HepG2 (cell line): ENCODE measurements at regions not wholly inside any gene's neighbourhood (a gene's known extent, or its start where the extent isn't known, plus 50 kb on each side); places are given as distances from the start of the nearest gene placed in this dataset.

Source experiments
- ATAC-seq: fragments of 200-7000 bp; cut with Tn5 transposase; 3 replicates; pipeline ENCODE4 v1.9.1; 2020; ENCODE audit warnings: mild to moderate bottlenecking, moderate library complexity
- BruUV-seq: library from RNA; stranded (reverse); fragments of 400-500 nt; replicated peaks from 2 replicates; lab custom pipeline; 2021; lab: Mats Ljungman, UMichigan
- CTCF ChIA-PET: fragments of 300-600 bp; formaldehyde crosslinking; extraction: SDS; loops from one replicate; lab custom pipeline; 2021; ENCODE audit warnings: low total read pairs, inconsistent platforms, low intra/inter-chr PET ratio; lab: Yijun Ruan, JAX
- POLR2A ChIA-PET: fragments of 350-600 bp; sonication (Branson Sonifier 250); formaldehyde crosslinking; loops from one replicate; lab custom pipeline; 2020; ENCODE audit warnings: antibody characterized with exemption, inconsistent platforms; lab: Yijun Ruan, JAX
- DNase-seq: peaks from one replicate; pipeline ENCODE4 v3.0.0-alpha.2; 2015; ENCODE audit warnings: low spot score
- FAIRE-seq: peaks from 3 replicates; lab custom pipeline; 2011; peaks lifted over from hg19 to GRCh38; lab: Jason Lieb, UNC
- H2AFZ ChIP-seq: one replicate; pipeline ENCODE4 v1.6.1; 2011; ENCODE audit warnings: low read length, inconsistent platforms
- H3K27ac ChIP-seq: fragments of 300-600 bp; 3 replicates; pipeline ENCODE4 v1.8.0; 2011; ENCODE audit warnings: mixed run types, mild to moderate bottlenecking, mixed read lengths, low read length, inconsistent platforms; ENCODE audit not compliant: insufficient read depth; ENCODE audit errors: extremely low read length
- H3K27me3 ChIP-seq, 2 experiments: fragments of 200-600 bp in 1 of 2; 2 replicates in 1 of 2; 3 replicates in 1 of 2; pipeline versions ENCODE4 v1.6.0 to v1.8.0; 2011; ENCODE audit warnings: low read length in 2 of 2, mild to moderate bottlenecking in 2 of 2, moderate library complexity in 2 of 2, inconsistent platforms in 1 of 2; ENCODE audit not compliant: insufficient read depth in 2 of 2, control insufficient read depth in 1 of 2
- H3K36me3 ChIP-seq, 2 experiments: fragments of 200-600 bp in 1 of 2; replicated peaks in 1 of 2; 2 replicates in 1 of 2; 3 replicates in 1 of 2; pipeline versions ENCODE4 v1.5.1 to v1.8.0; 2011; ENCODE audit warnings: low read length in 2 of 2, inconsistent platforms in 1 of 2; ENCODE audit not compliant: insufficient read depth in 2 of 2, control insufficient read depth in 1 of 2
- H3K4me1 ChIP-seq: 2 replicates; pipeline ENCODE4 v1.5.1; 2012; ENCODE audit warnings: low read length, inconsistent platforms; ENCODE audit not compliant: insufficient read depth
- H3K4me2 ChIP-seq: 2 replicates; pipeline ENCODE4 v1.6.0; 2011; ENCODE audit warnings: low read depth, low read length, inconsistent platforms
- H3K4me3 ChIP-seq, 3 experiments: fragments of 200-600 bp in 1 of 3; sonication (generic), shearing (Covaris generic) in 1 of 3; replicated peaks in 1 of 3; 2 replicates each; pipeline ENCODE4 v1.5.1; 2011 to 2016; ENCODE audit warnings: low read length in 3 of 3, inconsistent platforms in 2 of 3, low read depth in 2 of 3, mild to moderate bottlenecking in 2 of 3, control low read depth in 1 of 3, mixed read lengths in 1 of 3; ENCODE audit not compliant: insufficient read depth in 1 of 3
- H3K79me2 ChIP-seq: one replicate; pipeline ENCODE4 v1.6.1; 2011; ENCODE audit warnings: low read length, inconsistent platforms; ENCODE audit not compliant: insufficient read depth
- H3K9ac ChIP-seq: 2 replicates; pipeline ENCODE4 v1.6.0; 2011; ENCODE audit warnings: mild to moderate bottlenecking, low read depth, low read length, inconsistent platforms; ENCODE audit not compliant: insufficient read depth
- H3K9me3 ChIP-seq: 2 replicates; pipeline ENCODE4 v1.5.1; 2012; ENCODE audit warnings: mild to moderate bottlenecking, low read length
- H4K20me1 ChIP-seq: 2 replicates; pipeline ENCODE4 v1.6.0; 2011; ENCODE audit warnings: inconsistent platforms, mild to moderate bottlenecking, low read length, moderate library complexity; ENCODE audit not compliant: insufficient read depth
- BRD4 ChIP-seq: sonication (generic); formaldehyde crosslinking; IDR thresholded peaks from 2 replicates; pipeline ENCODE4 v1.4.0; 2020; ENCODE audit warnings: missing genetic modification reagents
- HINFP ChIP-seq: sonication (generic); formaldehyde crosslinking; IDR thresholded peaks from 2 replicates; pipeline ENCODE4 v1.4.0; 2020; ENCODE audit warnings: low read depth, mild to moderate bottlenecking, missing genetic modification reagents
- HOXA9 ChIP-seq: sonication (generic); formaldehyde crosslinking; IDR thresholded peaks from 2 replicates; pipeline ENCODE4 v1.8.1; 2022; ENCODE audit warnings: missing genetic modification reagents, mild to moderate bottlenecking, moderate library complexity, borderline replicate concordance
- JUND ChIP-seq: sonication (generic); formaldehyde crosslinking; IDR thresholded peaks from 2 replicates; pipeline ENCODE4 v1.8.0; 2022; ENCODE audit warnings: mild to moderate bottlenecking, missing genetic modification reagents
- KAT7 ChIP-seq: IDR thresholded peaks from 2 replicates; pipeline ENCODE4 v1.6.1; 2018; ENCODE audit warnings: borderline replicate concordance, missing compliant biosample characterization
- NR2C2 ChIP-seq: sonication (generic); formaldehyde crosslinking; IDR thresholded peaks from 2 replicates; pipeline ENCODE4 v1.4.0; 2020; ENCODE audit warnings: missing genetic modification reagents, mild to moderate bottlenecking, moderate library complexity, borderline replicate concordance
- PHF8 ChIP-seq: sonication (generic); formaldehyde crosslinking; IDR thresholded peaks from 2 replicates; pipeline ENCODE4 v1.5.0; 2020; ENCODE audit warnings: missing genetic modification reagents
- ZNF136 ChIP-seq: sonication (generic); formaldehyde crosslinking; IDR thresholded peaks from 2 replicates; pipeline ENCODE4 v1.8.1; 2022; ENCODE audit warnings: low read depth, mild to moderate bottlenecking, moderate library complexity, missing genetic modification reagents
- ZNF382 ChIP-seq: sonication (generic); formaldehyde crosslinking; IDR thresholded peaks from 2 replicates; pipeline ENCODE4 v1.5.0; 2020; ENCODE audit warnings: missing genetic modification reagents, mild to moderate bottlenecking, borderline replicate concordance
- ZNF451 ChIP-seq: sonication (generic); formaldehyde crosslinking; IDR thresholded peaks from 2 replicates; pipeline ENCODE4 v1.5.0; 2020; ENCODE audit warnings: mild to moderate bottlenecking, missing genetic modification reagents
- ZNF572 ChIP-seq: sonication (generic); formaldehyde crosslinking; IDR thresholded peaks from 2 replicates; pipeline ENCODE4 v1.5.1; 2020; ENCODE audit warnings: mild to moderate bottlenecking, missing genetic modification reagents
- WGBS: methylation state at CpG from one replicate; pipeline ENCODE4 v1.1.6; 2017; ENCODE audit warnings: low lambda C conversion rate; 5-methylcytosine and 5-hydroxymethylcytosine counted together
- in situ Hi-C: cut with HindIII; loops from 2 replicates; pipeline ENCODE4 v1.10.0; 2017; ENCODE audit warnings: low pct_unique_long_range_greater_than_20kb; ENCODE audit not compliant: extremely low pct_ligation_motif_present
- intact Hi-C: fragments of 100-400 bp; cut with micrococcal nuclease; formaldehyde crosslinking; loops from one replicate; pipeline ENCODE4 v1.10.0; 2022; ENCODE audit not compliant: unreplicated experiment
- TF ChIP-seq, protein P1 (sequence below): sonication (generic); formaldehyde crosslinking; IDR thresholded peaks from 2 replicates; pipeline ENCODE4 v1.4.0; 2020; ENCODE audit warnings: missing genetic modification reagents

- CTCF ChIA-PET, result no interaction called here
- ATAC-seq (no peak), DNase-seq (no peak)
- no TSS peak for BruUV-seq
- WGBS, result 13% methylated on average over 2 of the region's 2 CpGs
- intact Hi-C loops, result no loop called here
- H4K20me1 ChIP-seq, result no peaks in the 10 kb centered on the region
- no peak overlapping the region for H3K27ac ChIP-seq
- H3K9ac ChIP-seq, result no peak overlapping the region
- no peaks in the 10 kb centered on the region for H3K27me3 ChIP-seq
- no peak for TF ChIP-seq KAT7
- TF ChIP-seq HOXA9 (CRISPR knock-in tag), result no peak
- TF ChIP-seq ZNF382 (CRISPR knock-in tag), result no peak
- TF ChIP-seq NR2C2 (CRISPR knock-in tag), result no peak
- TF ChIP-seq JUND (CRISPR knock-in tag), result no peak
- TF ChIP-seq, all 625 proteins: peak for 0
- POLR2A ChIA-PET, result no interaction called here
- H3K4me2 ChIP-seq, result no peak overlapping the region
- no peaks in the 10 kb centered on the region for H3K79me2 ChIP-seq
- no peaks in the 10 kb centered on the region for H3K36me3 ChIP-seq
- no peaks in the 10 kb centered on the region for H3K4me1 ChIP-seq
- H2AFZ ChIP-seq, result no peak overlapping the region
- no peaks in the 10 kb centered on the region for H3K9me3 ChIP-seq
- in situ Hi-C loops, result no loop called here
- FAIRE-seq, result no peak
- H3K4me3 ChIP-seq, result no peak overlapping the region
These were observed 278.1 kb upstream of the ZEB2 start for GRCh38 chr2:144798034-144798433.

GRCh38 chr2:144796936-144797335 lies 277.0 kb upstream of the ZEB2 start:
- H3K36me3 ChIP-seq, result no peaks in the 10 kb centered on the region
- ChIA-PET POLR2A (no interaction called here), CTCF (no interaction called here)
- TF ChIP-seq BRD4 (CRISPR knock-in tag) (no peak), ZNF136 (CRISPR knock-in tag) (no peak), HINFP (CRISPR knock-in tag) (no peak), PHF8 (CRISPR knock-in tag) (no peak), ZNF451 (CRISPR knock-in tag) (no peak), ZNF572 (no peak)
- TF ChIP-seq, protein P1, sequence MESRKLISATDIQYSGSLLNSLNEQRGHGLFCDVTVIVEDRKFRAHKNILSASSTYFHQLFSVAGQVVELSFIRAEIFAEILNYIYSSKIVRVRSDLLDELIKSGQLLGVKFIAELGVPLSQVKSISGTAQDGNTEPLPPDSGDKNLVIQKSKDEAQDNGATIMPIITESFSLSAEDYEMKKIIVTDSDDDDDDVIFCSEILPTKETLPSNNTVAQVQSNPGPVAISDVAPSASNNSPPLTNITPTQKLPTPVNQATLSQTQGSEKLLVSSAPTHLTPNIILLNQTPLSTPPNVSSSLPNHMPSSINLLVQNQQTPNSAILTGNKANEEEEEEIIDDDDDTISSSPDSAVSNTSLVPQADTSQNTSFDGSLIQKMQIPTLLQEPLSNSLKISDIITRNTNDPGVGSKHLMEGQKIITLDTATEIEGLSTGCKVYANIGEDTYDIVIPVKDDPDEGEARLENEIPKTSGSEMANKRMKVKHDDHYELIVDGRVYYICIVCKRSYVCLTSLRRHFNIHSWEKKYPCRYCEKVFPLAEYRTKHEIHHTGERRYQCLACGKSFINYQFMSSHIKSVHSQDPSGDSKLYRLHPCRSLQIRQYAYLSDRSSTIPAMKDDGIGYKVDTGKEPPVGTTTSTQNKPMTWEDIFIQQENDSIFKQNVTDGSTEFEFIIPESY, result no peak
- intact Hi-C loops (no loop called here), in situ Hi-C loops (no loop called here)
- H3K9me3 ChIP-seq, result 0 out of 2 replicates have a peak, but pooled peaks cover 3% of the 10 kb centered on the region
- no peak overlapping the region for H3K27ac ChIP-seq
- H4K20me1 ChIP-seq, result no peaks in the 10 kb centered on the region
- H3K4me1 ChIP-seq, result no peaks in the 10 kb centered on the region
- WGBS, result 5% methylated on average over 3 of the region's 3 CpGs
- no peaks in the 10 kb centered on the region for H3K27me3 ChIP-seq
- no peak overlapping the region for H3K4me3 ChIP-seq
- FAIRE-seq, result no peak
- no peaks in the 10 kb centered on the region for H3K79me2 ChIP-seq
- no peak overlapping the region for H3K4me2 ChIP-seq
- no peak overlapping the region for H3K9ac ChIP-seq
- BruUV-seq, result no TSS peak
- ATAC-seq, result no peak
- no peak overlapping the region for H2AFZ ChIP-seq
- no peak for DNase-seq
